Liver (tissue), 3 donors: ENCODE measurements at regions not wholly inside any gene's neighbourhood (a gene's known extent, or its start where the extent isn't known, plus 50 kb on each side); places are given as distances from the start of the nearest gene placed in this dataset.

Experiments
- EGR1 ChIP-seq, 2 donors: IDR thresholded peaks; 2 replicates each; pipeline ENCODE4 v1.6.1; 2016 to 2018; ENCODE audit warnings: antibody characterized with exemption in 2 of 2, low read depth in 2 of 2
- GABPA ChIP-seq, 2 donors: IDR thresholded peaks in 1 of 2; conservative IDR thresholded peaks in 1 of 2; 2 replicates each; pipeline ENCODE4 v1.6.1; 2016; ENCODE audit warnings: antibody characterized with exemption in 2 of 2, mild to moderate bottlenecking in 1 of 2, moderate library complexity in 1 of 2
- JUND ChIP-seq, 2 donors: IDR thresholded peaks; 2 replicates each; pipeline ENCODE4 v1.6.1; 2016; ENCODE audit warnings: antibody characterized with exemption in 2 of 2
- NR2F2 ChIP-seq: IDR thresholded peaks from 2 replicates; pipeline ENCODE4 v1.6.1; 2016; ENCODE audit warnings: antibody characterized with exemption
- RAD21 ChIP-seq, 2 donors: IDR thresholded peaks; 2 replicates each; pipeline ENCODE4 v1.6.1; 2016; ENCODE audit warnings: antibody characterized with exemption in 2 of 2, mild to moderate bottlenecking in 2 of 2
- SP1 ChIP-seq: IDR thresholded peaks from 2 replicates; pipeline ENCODE4 v1.6.1; 2018; ENCODE audit warnings: antibody characterized with exemption, mild to moderate bottlenecking
- TAF1 ChIP-seq: conservative IDR thresholded peaks from 2 replicates; pipeline ENCODE4 v1.6.1; 2016; ENCODE audit warnings: antibody characterized with exemption, mild to moderate bottlenecking
- YY1 ChIP-seq: IDR thresholded peaks from 2 replicates; pipeline ENCODE4 v1.6.1; 2016; ENCODE audit warnings: antibody characterized with exemption, mild to moderate bottlenecking
- TF ChIP-seq, protein P1 (sequence below): fragments of 150-350 bp; IDR thresholded peaks from 2 replicates; pipeline ENCODE4 v1.5.1; 2017; ENCODE audit warnings: improper control_type of control experiment, low read depth, low read length; ENCODE audit not compliant: missing input control
- TF ChIP-seq, protein P2 (sequence below): IDR thresholded peaks from 2 replicates; pipeline ENCODE4 v1.6.1; 2016; ENCODE audit warnings: antibody characterized with exemption, mild to moderate bottlenecking
- TF ChIP-seq, protein P3 (sequence below): IDR thresholded peaks from 2 replicates; pipeline ENCODE4 v1.6.1; 2016; ENCODE audit warnings: antibody characterized with exemption
- TF ChIP-seq, protein P4 (sequence below): IDR thresholded peaks from 2 replicates; pipeline ENCODE4 v1.6.1; 2016; ENCODE audit warnings: antibody characterized with exemption
- donor health status: healthy.
- donor health status: healthy.

DNA sequence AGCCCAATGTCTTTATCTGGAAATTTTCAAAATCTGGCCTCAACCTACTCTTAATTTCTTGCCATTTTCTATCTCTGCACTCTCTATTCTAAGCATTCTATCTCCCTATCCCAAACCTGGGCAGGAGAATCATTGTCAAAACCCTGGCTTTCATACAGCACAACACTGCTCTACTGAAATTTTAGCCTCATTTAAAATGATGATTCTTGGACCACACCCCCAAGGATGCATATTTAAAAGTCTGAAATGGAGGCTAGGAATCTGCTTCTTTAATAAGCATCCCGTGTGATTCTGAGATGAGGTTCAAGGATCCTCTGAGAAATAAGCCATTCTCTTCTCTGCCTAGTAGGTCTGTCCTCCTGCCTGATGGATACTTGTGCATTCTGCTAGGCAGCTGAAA, 50.8 kb upstream of the EGR2 start:
- TF ChIP-seq, protein P1, sequence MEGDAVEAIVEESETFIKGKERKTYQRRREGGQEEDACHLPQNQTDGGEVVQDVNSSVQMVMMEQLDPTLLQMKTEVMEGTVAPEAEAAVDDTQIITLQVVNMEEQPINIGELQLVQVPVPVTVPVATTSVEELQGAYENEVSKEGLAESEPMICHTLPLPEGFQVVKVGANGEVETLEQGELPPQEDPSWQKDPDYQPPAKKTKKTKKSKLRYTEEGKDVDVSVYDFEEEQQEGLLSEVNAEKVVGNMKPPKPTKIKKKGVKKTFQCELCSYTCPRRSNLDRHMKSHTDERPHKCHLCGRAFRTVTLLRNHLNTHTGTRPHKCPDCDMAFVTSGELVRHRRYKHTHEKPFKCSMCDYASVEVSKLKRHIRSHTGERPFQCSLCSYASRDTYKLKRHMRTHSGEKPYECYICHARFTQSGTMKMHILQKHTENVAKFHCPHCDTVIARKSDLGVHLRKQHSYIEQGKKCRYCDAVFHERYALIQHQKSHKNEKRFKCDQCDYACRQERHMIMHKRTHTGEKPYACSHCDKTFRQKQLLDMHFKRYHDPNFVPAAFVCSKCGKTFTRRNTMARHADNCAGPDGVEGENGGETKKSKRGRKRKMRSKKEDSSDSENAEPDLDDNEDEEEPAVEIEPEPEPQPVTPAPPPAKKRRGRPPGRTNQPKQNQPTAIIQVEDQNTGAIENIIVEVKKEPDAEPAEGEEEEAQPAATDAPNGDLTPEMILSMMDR, result no peak
- TF ChIP-seq YY1, result no peak
- TF ChIP-seq NR2F2, result no peak
- TF ChIP-seq, protein P2, sequence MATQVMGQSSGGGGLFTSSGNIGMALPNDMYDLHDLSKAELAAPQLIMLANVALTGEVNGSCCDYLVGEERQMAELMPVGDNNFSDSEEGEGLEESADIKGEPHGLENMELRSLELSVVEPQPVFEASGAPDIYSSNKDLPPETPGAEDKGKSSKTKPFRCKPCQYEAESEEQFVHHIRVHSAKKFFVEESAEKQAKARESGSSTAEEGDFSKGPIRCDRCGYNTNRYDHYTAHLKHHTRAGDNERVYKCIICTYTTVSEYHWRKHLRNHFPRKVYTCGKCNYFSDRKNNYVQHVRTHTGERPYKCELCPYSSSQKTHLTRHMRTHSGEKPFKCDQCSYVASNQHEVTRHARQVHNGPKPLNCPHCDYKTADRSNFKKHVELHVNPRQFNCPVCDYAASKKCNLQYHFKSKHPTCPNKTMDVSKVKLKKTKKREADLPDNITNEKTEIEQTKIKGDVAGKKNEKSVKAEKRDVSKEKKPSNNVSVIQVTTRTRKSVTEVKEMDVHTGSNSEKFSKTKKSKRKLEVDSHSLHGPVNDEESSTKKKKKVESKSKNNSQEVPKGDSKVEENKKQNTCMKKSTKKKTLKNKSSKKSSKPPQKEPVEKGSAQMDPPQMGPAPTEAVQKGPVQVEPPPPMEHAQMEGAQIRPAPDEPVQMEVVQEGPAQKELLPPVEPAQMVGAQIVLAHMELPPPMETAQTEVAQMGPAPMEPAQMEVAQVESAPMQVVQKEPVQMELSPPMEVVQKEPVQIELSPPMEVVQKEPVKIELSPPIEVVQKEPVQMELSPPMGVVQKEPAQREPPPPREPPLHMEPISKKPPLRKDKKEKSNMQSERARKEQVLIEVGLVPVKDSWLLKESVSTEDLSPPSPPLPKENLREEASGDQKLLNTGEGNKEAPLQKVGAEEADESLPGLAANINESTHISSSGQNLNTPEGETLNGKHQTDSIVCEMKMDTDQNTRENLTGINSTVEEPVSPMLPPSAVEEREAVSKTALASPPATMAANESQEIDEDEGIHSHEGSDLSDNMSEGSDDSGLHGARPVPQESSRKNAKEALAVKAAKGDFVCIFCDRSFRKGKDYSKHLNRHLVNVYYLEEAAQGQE, result no peak
- no peak for TF ChIP-seq SP1
- no peak for TF ChIP-seq TAF1
- TF ChIP-seq RAD21 (IDR thresholded peaks at IDR 0.05), result no peak
- TF ChIP-seq, protein P3, sequence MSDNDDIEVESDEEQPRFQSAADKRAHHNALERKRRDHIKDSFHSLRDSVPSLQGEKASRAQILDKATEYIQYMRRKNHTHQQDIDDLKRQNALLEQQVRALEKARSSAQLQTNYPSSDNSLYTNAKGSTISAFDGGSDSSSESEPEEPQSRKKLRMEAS, result no peak
- TF ChIP-seq EGR1 (IDR thresholded peaks at IDR 0.05; ENCODE audit: low read depth in 2 of 2), result no peak
- no peak for TF ChIP-seq JUND (IDR thresholded peaks at IDR 0.05)
- TF ChIP-seq, protein P4, sequence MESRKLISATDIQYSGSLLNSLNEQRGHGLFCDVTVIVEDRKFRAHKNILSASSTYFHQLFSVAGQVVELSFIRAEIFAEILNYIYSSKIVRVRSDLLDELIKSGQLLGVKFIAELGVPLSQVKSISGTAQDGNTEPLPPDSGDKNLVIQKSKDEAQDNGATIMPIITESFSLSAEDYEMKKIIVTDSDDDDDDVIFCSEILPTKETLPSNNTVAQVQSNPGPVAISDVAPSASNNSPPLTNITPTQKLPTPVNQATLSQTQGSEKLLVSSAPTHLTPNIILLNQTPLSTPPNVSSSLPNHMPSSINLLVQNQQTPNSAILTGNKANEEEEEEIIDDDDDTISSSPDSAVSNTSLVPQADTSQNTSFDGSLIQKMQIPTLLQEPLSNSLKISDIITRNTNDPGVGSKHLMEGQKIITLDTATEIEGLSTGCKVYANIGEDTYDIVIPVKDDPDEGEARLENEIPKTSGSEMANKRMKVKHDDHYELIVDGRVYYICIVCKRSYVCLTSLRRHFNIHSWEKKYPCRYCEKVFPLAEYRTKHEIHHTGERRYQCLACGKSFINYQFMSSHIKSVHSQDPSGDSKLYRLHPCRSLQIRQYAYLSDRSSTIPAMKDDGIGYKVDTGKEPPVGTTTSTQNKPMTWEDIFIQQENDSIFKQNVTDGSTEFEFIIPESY, result no peak
- TF ChIP-seq GABPA (IDR thresholded peaks at IDR 0.05 in 1 of 2, conservative IDR thresholded peaks at IDR 0.05 in 1 of 2), result no peak
